ENCODE measurements at regions not wholly inside any gene's neighbourhood (a gene's known extent, or its start where the extent isn't known, plus 50 kb on each side); places are given as distances from the start of the nearest gene placed in this dataset.

DNA sequence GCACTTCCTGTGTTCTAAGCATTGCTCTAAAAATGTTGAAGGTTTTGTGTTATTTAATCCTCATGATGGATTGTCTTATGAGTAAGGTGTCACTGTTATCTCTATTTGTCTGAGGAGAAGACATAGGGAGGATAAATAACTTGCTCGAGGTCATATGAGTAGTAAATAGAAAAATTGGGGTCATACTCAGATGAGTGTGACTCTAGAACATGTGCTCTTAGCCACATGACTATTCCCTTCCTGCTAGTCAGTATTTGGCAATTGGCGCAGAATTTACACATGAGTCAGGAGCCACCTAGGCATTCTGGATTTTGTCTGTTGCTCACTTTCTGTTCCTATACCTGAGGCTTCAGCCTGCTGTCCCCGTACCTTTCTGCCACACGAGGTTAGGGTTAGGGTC lies 234.6 kb upstream of the CD180 start:
- no peak for DNase-seq

DNA sequence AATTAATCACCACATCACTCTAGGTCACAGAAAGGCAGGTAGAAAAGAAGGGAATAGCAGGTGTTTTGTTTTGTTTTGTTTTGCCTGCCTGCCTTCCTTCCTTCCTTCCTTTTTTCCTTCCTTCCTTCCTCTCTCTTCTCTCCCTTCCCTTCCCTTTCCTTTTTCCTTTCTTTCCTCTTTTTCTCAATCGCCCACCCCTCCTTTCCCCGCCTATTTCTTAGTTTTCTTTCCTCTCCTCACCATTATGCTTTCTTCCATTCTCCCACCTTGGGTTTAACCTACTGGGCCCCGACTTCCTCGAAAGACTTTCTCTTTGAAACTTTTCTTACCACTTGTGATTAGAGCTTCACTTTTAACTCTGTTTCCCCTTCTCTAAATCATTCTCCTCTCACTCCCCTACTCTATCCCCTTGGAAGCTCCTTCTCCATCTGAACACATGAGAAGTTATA lies 231.3 kb upstream of the CD180 start:
- no peak for DNase-seq

DNA sequence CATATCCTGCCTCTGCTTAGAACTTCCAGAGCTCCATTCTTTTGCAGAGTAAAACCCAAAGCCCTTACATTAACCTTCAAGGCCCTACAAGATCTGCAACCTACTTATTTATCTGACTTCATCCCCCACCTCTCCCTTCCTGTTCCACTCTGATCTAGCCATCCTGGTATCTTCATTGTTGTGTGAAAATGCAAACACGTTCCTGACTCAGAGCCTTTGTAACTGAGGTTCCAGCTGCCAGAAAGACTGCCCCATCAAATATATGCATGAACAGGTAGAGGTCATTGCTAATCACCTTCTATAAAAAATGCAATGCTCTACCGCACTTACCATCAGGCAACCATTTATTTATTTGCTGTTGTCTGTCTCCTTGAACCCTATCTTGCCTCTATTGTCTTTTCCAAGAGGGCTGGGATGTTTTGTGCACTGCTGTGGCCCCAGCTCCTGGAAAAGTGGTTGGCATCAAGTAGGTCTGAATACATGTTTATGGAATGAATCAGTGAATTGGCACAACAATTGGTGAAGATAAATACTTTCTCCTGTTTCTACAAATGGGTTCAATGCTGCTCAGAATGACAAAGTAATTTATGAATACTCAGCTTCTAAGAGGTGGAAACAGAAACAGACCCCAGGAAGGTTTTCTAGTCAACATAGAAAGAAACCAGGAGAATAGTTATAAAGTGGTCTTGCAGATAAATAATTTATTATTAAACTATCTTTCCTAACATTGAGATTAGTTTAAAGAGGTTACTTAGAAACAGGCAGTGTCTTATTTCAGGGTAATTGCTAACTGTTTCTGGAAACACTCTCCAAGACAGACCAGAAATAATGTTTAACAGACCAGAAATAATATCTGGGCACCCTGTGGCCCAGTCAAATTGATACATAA lies 230.6 kb upstream of the CD180 start:
- no peak for DNase-seq

DNA sequence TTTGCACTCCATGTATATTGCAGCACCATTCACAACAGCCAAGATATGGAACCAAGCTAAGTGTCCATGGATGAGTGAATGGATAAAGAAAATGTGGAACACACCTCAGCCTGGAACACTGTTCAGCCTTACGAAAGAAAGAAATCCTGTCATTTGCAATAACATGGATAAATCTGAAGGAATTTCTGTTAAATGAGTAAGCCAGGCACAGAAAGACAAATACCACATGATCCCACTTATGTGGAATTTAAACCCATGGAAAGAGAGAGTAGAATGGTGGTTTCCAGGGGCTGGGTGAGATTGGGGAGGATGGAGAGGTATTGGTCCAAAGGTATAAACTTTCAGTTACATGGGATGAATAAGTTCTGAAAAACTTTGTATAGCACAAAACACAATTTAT lies 228.9 kb upstream of the CD180 start:
- no peak for DNase-seq

GRCh38 chr5:67417839-67418238 lies 221.2 kb upstream of the CD180 start:
- no peak for DNase-seq

GRCh38 chr5:67416986-67417385 lies 220.4 kb upstream of the CD180 start:
- DNase-seq: no peak

DNA sequence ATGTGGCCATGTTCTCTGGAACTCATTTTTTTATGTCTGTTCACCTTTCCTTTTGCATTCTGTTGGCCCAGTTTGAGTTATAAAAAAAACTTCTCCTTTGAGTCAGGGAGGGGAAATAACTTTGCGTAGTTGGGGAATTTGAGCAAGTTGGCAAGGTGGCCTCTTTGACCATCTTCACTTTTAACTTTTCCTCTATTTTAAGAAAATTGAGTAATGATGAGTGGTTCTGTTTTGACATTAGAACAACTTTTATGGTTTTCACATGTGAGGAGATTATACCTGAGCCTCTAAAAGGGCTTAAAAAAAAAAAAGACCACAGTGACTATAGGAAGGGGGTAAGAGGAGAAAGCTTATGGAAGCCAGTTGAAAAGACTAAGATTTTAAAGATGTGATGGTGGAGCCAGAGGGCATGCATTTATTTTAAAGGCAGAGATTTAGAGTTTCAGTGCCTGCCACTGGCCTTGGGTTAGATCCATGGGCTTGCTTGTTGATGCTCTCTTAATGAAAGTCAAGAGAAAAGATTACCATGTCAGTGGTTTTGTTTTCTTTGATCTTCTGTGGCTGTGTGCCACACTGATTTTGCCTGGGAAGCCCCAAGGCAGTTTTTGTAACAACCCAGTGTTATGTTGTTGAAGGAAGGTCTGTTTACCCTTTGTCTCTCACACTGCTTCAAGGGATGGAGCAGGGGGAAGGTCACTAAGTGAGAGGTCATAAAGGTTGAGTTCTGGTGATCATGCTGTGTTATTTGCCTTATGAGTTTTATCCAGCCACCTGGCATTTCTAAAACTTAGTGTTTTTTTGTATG lies 219.7 kb upstream of the CD180 start:
- DNase-seq: no peak

DNA sequence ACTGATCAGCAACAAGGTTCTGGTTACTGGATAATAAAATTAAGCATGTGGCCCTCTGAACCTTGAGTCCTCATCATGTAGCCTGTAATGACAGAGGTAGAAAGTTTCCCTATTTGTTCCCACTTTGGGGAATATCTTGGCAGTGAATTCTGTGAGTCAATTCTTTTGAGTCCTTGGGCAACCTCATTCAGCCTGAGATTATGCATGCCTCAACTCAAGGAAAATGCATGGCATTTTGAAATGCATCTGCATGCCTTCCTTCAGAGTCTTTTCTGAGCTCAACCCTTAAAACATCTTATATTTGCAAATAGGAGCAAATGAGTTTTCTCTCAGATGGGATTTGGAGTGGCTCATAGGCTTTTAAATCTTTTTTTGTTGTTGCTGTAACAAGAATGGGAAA lies 218.1 kb upstream of the CD180 start:
- no peak for DNase-seq

DNA sequence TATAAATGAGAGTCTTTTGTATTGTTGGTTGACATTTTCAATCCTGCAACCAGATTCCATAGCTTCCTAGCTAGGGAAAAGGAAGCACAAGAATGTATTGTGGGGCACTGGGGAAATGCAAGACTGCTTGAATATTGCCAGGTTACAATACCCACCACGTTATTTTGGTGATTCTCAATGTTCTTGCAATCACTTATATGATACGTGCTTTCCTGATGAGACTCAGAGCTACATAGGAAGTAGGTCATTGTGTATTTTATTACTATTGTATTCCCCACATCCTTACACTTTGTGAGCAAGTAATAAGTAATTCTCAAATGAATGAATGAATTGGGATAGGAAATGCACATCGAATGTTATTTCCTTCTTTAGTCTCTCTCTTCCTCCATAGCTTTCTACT lies 217.1 kb upstream of the CD180 start:
- DNase-seq: no peak

GRCh38 chr5:67409126-67409777 lies 212.7 kb upstream of the CD180 start:
- no peak for DNase-seq

- DNase-seq: no peak
These were observed 211.4 kb upstream of the CD180 start for GRCh38 chr5:67407979-67408378.

DNA sequence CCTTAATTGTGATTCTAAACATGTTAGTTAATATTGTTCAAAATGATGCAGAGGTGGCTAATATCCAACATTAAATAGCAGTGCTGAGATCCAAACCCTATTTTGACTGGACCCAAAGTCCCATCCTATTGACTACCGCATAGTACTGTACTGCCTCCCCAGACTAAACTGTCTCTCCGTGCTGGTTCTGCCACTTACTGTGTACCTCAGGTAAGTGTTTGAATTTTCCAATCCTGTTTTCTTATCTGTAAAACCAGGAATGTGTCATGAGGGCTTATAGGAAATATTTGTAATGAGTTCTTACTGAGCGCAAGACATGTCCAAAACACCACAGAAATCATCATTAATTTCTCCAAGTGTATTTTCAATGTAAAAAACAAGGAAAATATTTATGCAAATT lies 209.2 kb upstream of the CD180 start:
- DNase-seq: no peak

DNA sequence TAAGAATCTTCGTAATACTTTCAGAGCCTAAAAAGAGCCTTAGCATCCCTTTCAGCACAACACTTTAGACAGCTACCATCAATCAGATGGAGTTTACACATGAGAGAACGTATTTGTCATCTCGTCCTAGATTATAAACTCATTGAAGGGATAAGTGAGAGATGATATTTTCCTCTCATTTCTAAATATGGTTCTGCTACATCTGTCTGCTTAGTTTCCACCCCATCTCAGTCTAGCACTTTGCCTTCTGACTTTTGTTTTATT lies 208.4 kb upstream of the CD180 start:
- DNase-seq: no peak

- peak; percentile 50 for DNase-seq
These were observed 207.9 kb upstream of the CD180 start for GRCh38 chr5:67404256-67405100.

- DNase-seq: no peak
These were observed 205.9 kb upstream of the CD180 start for GRCh38 chr5:67402526-67402925.

DNA sequence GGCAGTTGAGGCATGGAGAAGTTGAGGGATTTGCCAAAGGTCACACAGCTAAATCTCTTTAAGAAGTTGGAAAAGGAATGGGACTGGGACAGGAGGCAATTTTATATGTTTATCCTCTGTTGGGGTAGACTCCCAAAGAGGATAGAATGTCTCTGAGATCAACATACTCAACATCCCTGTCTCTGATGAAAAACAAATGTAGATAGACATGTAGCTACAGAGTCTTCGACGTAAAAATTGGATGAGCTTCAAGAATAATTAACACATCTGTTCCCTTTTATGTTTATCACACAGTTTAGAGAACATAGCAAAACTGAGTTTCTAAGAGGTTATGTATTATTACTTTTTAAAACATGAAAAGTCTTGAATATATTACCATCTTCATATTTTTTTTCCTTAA lies 204.6 kb upstream of the CD180 start:
- no peak for DNase-seq

- DNase-seq: no peak
These were observed 204.2 kb upstream of the CD180 start for GRCh38 chr5:67400752-67401151.

GRCh38 chr5:67395790-67396418 lies 199.3 kb upstream of the CD180 start:
- DNase-seq: no peak

DNA sequence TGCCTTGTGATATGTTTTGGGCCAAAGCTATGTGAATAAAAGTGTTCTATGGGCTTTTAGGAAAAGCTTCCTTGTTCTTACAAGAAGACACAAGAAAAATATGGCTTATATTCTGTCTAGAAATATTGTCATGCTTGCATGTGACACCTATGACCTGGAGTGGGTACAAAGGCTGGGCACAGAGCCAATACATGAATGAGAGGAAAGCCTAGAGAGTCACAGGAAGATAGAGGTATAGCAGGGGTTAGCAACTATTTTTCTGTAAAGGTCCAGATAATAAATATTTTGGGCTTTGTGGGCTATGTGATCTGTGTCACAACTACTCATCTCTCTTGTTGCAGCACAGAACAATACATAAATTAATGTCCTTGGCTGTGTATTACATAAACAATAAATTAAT lies 196.6 kb upstream of the CD180 start:
- no peak for DNase-seq

GRCh38 chr5:67390935-67391334 lies 194.3 kb upstream of the CD180 start:
- DNase-seq: no peak

GRCh38 chr5:67383451-67383850 lies 186.9 kb upstream of the CD180 start:
- DNase-seq: no peak

GRCh38 chr5:67381236-67381880 lies 184.8 kb upstream of the CD180 start:
- DNase-seq: no peak

All from DMS153 (cell line).